Stomach (tissue), 4 donors: ENCODE measurements at regions not wholly inside any gene's neighbourhood (a gene's known extent, or its start where the extent isn't known, plus 50 kb on each side); places are given as distances from the start of the nearest gene placed in this dataset.

ENCODE experiments used
- POLR2A ChIP-seq, 4 donors: fragments of 450-650 bp; IDR thresholded peaks; one replicate each; pipeline ENCODE4 v1.6.1; 2016; ENCODE audit warnings: antibody characterized with exemption in 4 of 4, control low read depth in 2 of 4, mild to moderate bottlenecking in 1 of 4, moderate library complexity in 1 of 4
- POLR2AphosphoS5 ChIP-seq, 3 donors: sonication (generic); formaldehyde crosslinking; IDR thresholded peaks; one replicate each; pipeline ENCODE4 v1.6.1; 2016; ENCODE audit warnings: antibody characterized with exemption in 3 of 3
- TF ChIP-seq, protein P1 (sequence below), 7 experiments: fragments of 450-650 bp in 4 of 7; fragments of 200-600 bp in 3 of 7; sonication (generic) in 3 of 7; IDR thresholded peaks; one replicate each; pipeline ENCODE4 v1.5.1; 2016 to 2019; ENCODE audit warnings: antibody characterized with exemption in 7 of 7, control low read depth in 2 of 7, mild to moderate bottlenecking in 1 of 7

DNA sequence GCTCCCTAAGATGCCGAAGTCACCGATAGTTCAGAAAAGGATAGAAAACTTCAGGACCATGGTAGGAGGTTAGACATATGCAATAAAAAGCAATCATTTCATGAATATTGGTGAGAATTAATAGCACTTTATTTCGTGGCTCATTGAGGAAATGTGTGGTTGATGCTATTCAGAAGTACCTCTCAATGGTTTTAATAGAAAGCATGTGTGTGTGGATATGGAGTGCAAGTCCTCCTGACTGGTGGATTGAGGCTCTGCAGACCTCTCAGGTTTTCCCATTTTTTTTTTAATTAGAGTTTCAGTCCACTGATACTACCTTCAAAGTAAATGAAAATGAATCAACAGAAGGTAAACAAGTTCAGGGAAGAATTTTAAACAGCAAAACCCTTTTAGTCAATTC lies 384.3 kb upstream of the RARB start:
- TF ChIP-seq POLR2A (IDR thresholded peaks at IDR 0.05) (no peak), POLR2AphosphoS5 (IDR thresholded peaks at IDR 0.05) (no peak)
- TF ChIP-seq, protein P1, sequence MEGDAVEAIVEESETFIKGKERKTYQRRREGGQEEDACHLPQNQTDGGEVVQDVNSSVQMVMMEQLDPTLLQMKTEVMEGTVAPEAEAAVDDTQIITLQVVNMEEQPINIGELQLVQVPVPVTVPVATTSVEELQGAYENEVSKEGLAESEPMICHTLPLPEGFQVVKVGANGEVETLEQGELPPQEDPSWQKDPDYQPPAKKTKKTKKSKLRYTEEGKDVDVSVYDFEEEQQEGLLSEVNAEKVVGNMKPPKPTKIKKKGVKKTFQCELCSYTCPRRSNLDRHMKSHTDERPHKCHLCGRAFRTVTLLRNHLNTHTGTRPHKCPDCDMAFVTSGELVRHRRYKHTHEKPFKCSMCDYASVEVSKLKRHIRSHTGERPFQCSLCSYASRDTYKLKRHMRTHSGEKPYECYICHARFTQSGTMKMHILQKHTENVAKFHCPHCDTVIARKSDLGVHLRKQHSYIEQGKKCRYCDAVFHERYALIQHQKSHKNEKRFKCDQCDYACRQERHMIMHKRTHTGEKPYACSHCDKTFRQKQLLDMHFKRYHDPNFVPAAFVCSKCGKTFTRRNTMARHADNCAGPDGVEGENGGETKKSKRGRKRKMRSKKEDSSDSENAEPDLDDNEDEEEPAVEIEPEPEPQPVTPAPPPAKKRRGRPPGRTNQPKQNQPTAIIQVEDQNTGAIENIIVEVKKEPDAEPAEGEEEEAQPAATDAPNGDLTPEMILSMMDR (IDR thresholded peaks at IDR 0.05): no peak
